AG10803 (cell line): ENCODE measurements at regions not wholly inside any gene's neighbourhood (a gene's known extent, or its start where the extent isn't known, plus 50 kb on each side); places are given as distances from the start of the nearest gene placed in this dataset.

ENCODE experiments used
- DNase-seq: peaks from one replicate; pipeline ENCODE4 v3.0.0; 2010; ENCODE audit warnings: low read depth
- H3K4me3 ChIP-seq: 2 replicates; pipeline ENCODE4 v1.5.1; 2011; ENCODE audit warnings: mild to moderate bottlenecking, low read length, control low read depth
- CTCF ChIP-seq: conservative IDR thresholded peaks from 2 replicates; pipeline ENCODE4 v1.5.1; 2011; ENCODE audit warnings: mild to moderate bottlenecking, low read length, control low read depth, inconsistent platforms

- DNase-seq: no peak
- no peak for TF ChIP-seq CTCF
- H3K4me3 ChIP-seq: no peak overlapping the region
Measured at GRCh38 chr15:61307474-61307873, 78.4 kb upstream of the RORA start.

DNA sequence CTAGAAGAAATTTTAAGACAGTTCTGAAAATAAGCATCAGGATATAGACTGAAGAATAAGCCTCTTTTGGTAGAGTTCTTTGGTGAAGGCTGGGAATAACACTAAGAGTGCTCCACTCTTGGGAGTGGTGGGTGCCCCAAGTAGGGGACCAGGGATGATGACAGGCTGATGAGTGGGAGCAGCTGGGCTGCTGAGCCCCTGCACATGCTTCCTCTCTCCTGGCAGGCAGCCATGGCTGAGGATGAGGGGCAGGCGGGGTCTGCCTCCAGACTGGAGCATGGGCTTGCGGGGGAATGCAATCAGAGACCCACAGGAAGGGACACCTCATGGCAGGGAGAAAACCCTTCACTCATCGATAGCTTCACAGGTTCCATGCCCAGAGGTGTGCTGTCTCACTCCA, 72.6 kb upstream of the RORA start:
- DNase-seq: no peak
- no peak for TF ChIP-seq CTCF
- H3K4me3 ChIP-seq: no peak overlapping the region

- DNase-seq: no peak
- no peak overlapping the region for H3K4me3 ChIP-seq
- no peak for TF ChIP-seq CTCF
Measured at GRCh38 chr15:61299075-61299763, 70.1 kb upstream of the RORA start.

- no peak overlapping the region for H3K4me3 ChIP-seq
- TF ChIP-seq CTCF: no peak
- no peak for DNase-seq
Measured at GRCh38 chr15:61295239-61295638, 66.1 kb upstream of the RORA start.

DNA sequence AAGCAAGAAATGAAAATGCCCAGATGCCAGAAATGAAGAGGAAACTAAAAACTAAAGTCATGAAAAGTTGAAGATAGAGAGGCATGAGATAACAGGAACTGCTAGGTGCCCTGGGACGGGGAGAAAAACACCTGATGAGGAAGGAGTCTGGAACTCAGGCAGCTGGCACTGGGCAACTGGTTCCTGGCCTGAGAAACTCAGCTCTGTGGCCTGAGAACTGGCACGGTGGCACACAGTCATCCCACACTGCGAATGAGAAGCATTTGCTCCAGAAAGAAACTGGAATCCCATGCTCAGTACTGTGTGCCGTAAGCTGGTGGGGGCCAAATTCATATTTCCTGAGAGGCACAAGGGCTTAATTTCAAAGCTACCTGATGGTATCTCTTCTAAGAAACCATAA, 53.6 kb upstream of the RORA start:
- DNase-seq: no peak
- TF ChIP-seq CTCF: no peak
- H3K4me3 ChIP-seq: no peak overlapping the region

DNA sequence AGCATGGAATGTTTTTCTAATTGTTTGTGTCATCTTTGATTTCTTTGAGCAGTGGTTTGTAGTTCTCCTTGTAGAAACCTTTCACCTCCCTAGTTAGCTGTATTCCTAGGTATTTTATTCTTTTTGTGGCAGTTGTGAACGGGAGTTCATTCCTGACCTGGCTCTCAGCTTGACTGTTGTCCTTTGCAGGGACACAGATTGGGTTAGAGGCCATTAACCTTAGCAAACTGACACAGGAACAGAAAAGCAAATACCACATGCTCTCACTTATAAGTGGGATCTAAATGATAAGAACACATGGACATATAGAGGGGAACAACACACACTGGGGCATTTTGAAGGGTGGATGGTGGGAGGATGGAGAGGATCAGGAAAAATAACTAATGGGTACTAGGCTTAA, 52.2 kb upstream of the RORA start:
- DNase-seq: no peak
- TF ChIP-seq CTCF: no peak
- no peak overlapping the region for H3K4me3 ChIP-seq
